ENCODE measurements at regions not wholly inside any gene's neighbourhood (a gene's known extent, or its start where the extent isn't known, plus 50 kb on each side); places are given as distances from the start of the nearest gene placed in this dataset.
"Not testable (repeated sequence)": the region's sequence is repeated elsewhere in the genome, so short reads cannot be mapped to it uniquely, and the experiment has no call there.

GRCh38 chr4:100009490-100009889, 59.4 kb upstream of the H2AZ1 start:
- H3K27me3 ChIP-seq (ENCODE audit: insufficient read depth, low read depth): no peaks in the 10 kb centered on the region
- no peaks in the 10 kb centered on the region for H3K4me1 ChIP-seq (ENCODE audit: low read depth, poor library complexity, severe bottlenecking)
- no peak overlapping the region for H3K9ac ChIP-seq
- H3K4me3 ChIP-seq (IDR thresholded peaks at IDR 0.05; ENCODE audit: insufficient read depth, low read depth, low read length): no peak overlapping the region
- H4K20me1 ChIP-seq (ENCODE audit: insufficient read depth): no peaks in the 10 kb centered on the region
- TF ChIP-seq CTCF (conservative IDR thresholded peaks at IDR 0.05; ENCODE audit: low read depth, low read length): no peak
- H3K4me2 ChIP-seq: no peak overlapping the region
- no peaks in the 10 kb centered on the region for H3K36me3 ChIP-seq (ENCODE audit: insufficient read depth)
- no peak overlapping the region for H2AFZ ChIP-seq (ENCODE audit: low read depth)
- H3K79me2 ChIP-seq (ENCODE audit: insufficient read depth, low read depth): no peaks in the 10 kb centered on the region
- H3K27ac ChIP-seq: no peak overlapping the region

DNA sequence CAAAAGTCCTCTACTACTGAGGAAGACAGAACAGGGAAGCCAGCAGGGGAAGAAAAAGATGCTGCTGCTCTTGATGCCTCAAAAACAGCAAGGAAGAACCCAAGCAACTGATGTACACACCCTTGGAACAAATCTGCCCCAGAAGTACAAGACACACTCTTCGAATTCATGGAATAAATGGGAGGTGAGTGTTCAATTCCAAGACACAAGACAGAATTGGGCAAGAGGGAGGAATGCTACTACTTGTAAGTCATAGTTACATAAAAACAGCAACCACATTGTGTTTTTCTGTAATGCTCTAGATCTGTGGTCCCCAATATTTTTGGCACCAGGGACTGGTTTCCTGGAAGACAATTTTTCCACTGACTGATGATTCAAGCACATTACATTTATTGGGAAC, 58.0 kb upstream of the H2AZ1 start:
- H3K4me1 ChIP-seq (ENCODE audit: low read depth, poor library complexity, severe bottlenecking): no peaks in the 10 kb centered on the region
- no peak overlapping the region for H3K27ac ChIP-seq
- no peak overlapping the region for H3K4me2 ChIP-seq
- no peak overlapping the region for H2AFZ ChIP-seq (ENCODE audit: low read depth)
- no peaks in the 10 kb centered on the region for H3K36me3 ChIP-seq (ENCODE audit: insufficient read depth)
- no peaks in the 10 kb centered on the region for H3K27me3 ChIP-seq (ENCODE audit: insufficient read depth, low read depth)
- no peaks in the 10 kb centered on the region for H3K79me2 ChIP-seq (ENCODE audit: insufficient read depth, low read depth)
- H4K20me1 ChIP-seq (ENCODE audit: insufficient read depth): no peaks in the 10 kb centered on the region
- TF ChIP-seq CTCF (conservative IDR thresholded peaks at IDR 0.05; ENCODE audit: low read depth, low read length): no peak
- H3K9ac ChIP-seq: no peak overlapping the region
- H3K4me3 ChIP-seq (IDR thresholded peaks at IDR 0.05; ENCODE audit: insufficient read depth, low read depth, low read length): no peak overlapping the region

- not testable (repeated sequence) for H3K36me3 ChIP-seq (ENCODE audit: insufficient read depth); H3K4me1 ChIP-seq (ENCODE audit: low read depth, poor library complexity, severe bottlenecking); H4K20me1 ChIP-seq (ENCODE audit: insufficient read depth); H3K79me2 ChIP-seq (ENCODE audit: insufficient read depth, low read depth); H3K4me2 ChIP-seq; H3K27me3 ChIP-seq (ENCODE audit: insufficient read depth, low read depth); H3K4me3 ChIP-seq (IDR thresholded peaks at IDR 0.05; ENCODE audit: insufficient read depth, low read depth, low read length); H2AFZ ChIP-seq (ENCODE audit: low read depth); H3K27ac ChIP-seq; H3K9ac ChIP-seq
Measured at GRCh38 chr4:100006161-100006560, 56.1 kb upstream of the H2AZ1 start.

All from KMS-11 (cell line).